ENCODE measurements at regions not wholly inside any gene's neighbourhood (a gene's known extent, or its start where the extent isn't known, plus 50 kb on each side); places are given as distances from the start of the nearest gene placed in this dataset.

- DNase-seq: peak in 1 of 2 experiments; percentile 65
These were observed 203.7 kb upstream of the SLC24A2 start for GRCh38 chr9:19992556-19992955.

GRCh38 chr9:19989213-19989612 lies 200.4 kb upstream of the SLC24A2 start:
- DNase-seq: no peak

GRCh38 chr9:19988281-19988680 lies 199.4 kb upstream of the SLC24A2 start:
- peak in 1 of 2 experiments; percentile 50 for DNase-seq

- no peak for DNase-seq
These were observed 196.2 kb upstream of the SLC24A2 start for GRCh38 chr9:19985081-19985480.

- DNase-seq: no peak
These were observed 187.4 kb upstream of the SLC24A2 start for GRCh38 chr9:19976226-19976625.

- DNase-seq: no peak
These were observed 186.7 kb upstream of the SLC24A2 start for GRCh38 chr9:19975499-19975898.

- DNase-seq: no peak
These were observed 180.9 kb upstream of the SLC24A2 start for GRCh38 chr9:19969721-19970120.

- DNase-seq: no peak
These were observed 179.1 kb upstream of the SLC24A2 start for GRCh38 chr9:19967888-19968459.

GRCh38 chr9:19967216-19967887 lies 178.5 kb upstream of the SLC24A2 start:
- peak in 1 of 2 experiments; percentile 8 for DNase-seq

- no peak for DNase-seq
These were observed 176.5 kb upstream of the SLC24A2 start for GRCh38 chr9:19965336-19965735.

GRCh38 chr9:19947996-19948395 lies 159.2 kb upstream of the SLC24A2 start:
- DNase-seq: peak in 1 of 2 experiments; percentile 8

- DNase-seq: peak; percentile 34 to 36
These were observed 157.7 kb upstream of the SLC24A2 start for GRCh38 chr9:19946441-19947109.

- no peak for DNase-seq
These were observed 153.0 kb upstream of the SLC24A2 start for GRCh38 chr9:19941874-19942273.

- no peak for DNase-seq
These were observed 152.1 kb upstream of the SLC24A2 start for GRCh38 chr9:19940811-19941535.

GRCh38 chr9:19939734-19940278 lies 151.0 kb upstream of the SLC24A2 start:
- peak; percentile 44 to 64 for DNase-seq

- DNase-seq: no peak
These were observed 150.3 kb upstream of the SLC24A2 start for GRCh38 chr9:19938990-19939733.

GRCh38 chr9:19937121-19937520 lies 148.3 kb upstream of the SLC24A2 start:
- DNase-seq: no peak

- no peak for DNase-seq
These were observed 147.8 kb upstream of the SLC24A2 start for GRCh38 chr9:19936598-19936997.

GRCh38 chr9:19935422-19935821 lies 146.6 kb upstream of the SLC24A2 start:
- DNase-seq: no peak

- DNase-seq: no peak
These were observed 145.5 kb upstream of the SLC24A2 start for GRCh38 chr9:19934301-19934871.

- no peak for DNase-seq
These were observed 142.5 kb upstream of the SLC24A2 start for GRCh38 chr9:19931098-19931890.
